ENCODE measurements at regions not wholly inside any gene's neighbourhood (a gene's known extent, or its start where the extent isn't known, plus 50 kb on each side); places are given as distances from the start of the nearest gene placed in this dataset.

GRCh38 chr2:16194530-16194929 lies 254.2 kb downstream of the MYCN start:
- TF ChIP-seq TAF1 (IDR thresholded peaks at IDR 0.05; ENCODE audit: low read depth) (no peak), SMC3 (conservative IDR thresholded peaks at IDR 0.05; ENCODE audit: poor library complexity) (no peak), CTCF (IDR thresholded peaks at IDR 0.05; ENCODE audit: poor library complexity, severe bottlenecking) (no peak), RAD21 (conservative IDR thresholded peaks at IDR 0.05) (no peak), EP300 (conservative IDR thresholded peaks at IDR 0.05; ENCODE audit: poor library complexity, severe bottlenecking) (no peak), EZH2 (IDR thresholded peaks at IDR 0.05; ENCODE audit: borderline replicate concordance, insufficient read depth, low read length, poor library complexity, severe bottlenecking) (no peak), REST (IDR thresholded peaks at IDR 0.05; ENCODE audit: borderline replicate concordance) (no peak)
